GM18508 (cell line): ENCODE measurements at regions not wholly inside any gene's neighbourhood (a gene's known extent, or its start where the extent isn't known, plus 50 kb on each side); places are given as distances from the start of the nearest gene placed in this dataset.
"Not testable (repeated sequence)": the region's sequence is repeated elsewhere in the genome, so short reads cannot be mapped to it uniquely, and the experiment has no call there.

ENCODE experiments used
- ATAC-seq: cut with Tn5 transposase; IDR thresholded peaks from one replicate; pipeline ENCODE4 v1.9.1; 2021; ENCODE audit warnings: moderate number of reproducible peaks; ENCODE audit not compliant: insufficient read depth, unreplicated experiment

- no peak for ATAC-seq
These were observed 903.0 kb upstream of the DDX18 start for GRCh38 chr2:116911540-116911939.

DNA sequence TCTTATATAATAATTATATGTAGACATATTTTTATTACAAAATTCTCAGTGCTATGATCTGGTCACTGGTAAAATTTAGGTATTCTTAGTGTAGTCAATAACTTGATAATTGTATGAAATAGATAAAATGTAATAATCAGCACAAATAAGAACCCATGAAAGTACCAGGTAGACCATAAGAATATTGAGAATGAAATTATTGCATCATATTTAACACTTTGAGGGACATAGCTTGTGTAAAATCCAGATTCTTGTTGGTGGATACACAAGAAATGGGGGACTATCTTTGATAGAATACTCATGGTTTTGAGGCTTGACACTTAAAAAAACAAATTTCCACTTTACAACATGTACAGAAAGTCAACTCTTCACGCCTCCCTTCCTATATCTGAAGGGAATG, 898.8 kb upstream of the DDX18 start:
- ATAC-seq: no peak

- no peak for ATAC-seq
These were observed 897.3 kb upstream of the DDX18 start for GRCh38 chr2:116917196-116917595.

DNA sequence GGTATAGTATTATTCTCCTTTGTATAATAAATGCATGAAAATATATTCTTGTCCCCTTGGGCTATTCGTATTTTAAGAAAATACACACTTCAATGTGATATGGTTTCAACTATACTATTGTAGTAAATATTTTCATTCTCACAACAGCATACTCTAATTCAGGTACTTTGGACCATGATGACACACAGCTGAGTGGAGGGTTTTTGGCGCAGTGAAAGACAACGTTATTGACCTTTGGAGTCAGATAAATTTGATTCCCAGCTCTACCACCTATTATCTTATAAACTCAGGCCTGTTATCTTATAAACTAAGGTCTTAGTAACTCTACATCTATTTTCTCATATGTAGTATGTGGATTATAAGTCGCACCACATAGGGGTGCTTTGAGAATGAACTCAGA, 895.9 kb upstream of the DDX18 start:
- ATAC-seq: no peak

GRCh38 chr2:116922414-116922813, 892.1 kb upstream of the DDX18 start:
- ATAC-seq: no peak

DNA sequence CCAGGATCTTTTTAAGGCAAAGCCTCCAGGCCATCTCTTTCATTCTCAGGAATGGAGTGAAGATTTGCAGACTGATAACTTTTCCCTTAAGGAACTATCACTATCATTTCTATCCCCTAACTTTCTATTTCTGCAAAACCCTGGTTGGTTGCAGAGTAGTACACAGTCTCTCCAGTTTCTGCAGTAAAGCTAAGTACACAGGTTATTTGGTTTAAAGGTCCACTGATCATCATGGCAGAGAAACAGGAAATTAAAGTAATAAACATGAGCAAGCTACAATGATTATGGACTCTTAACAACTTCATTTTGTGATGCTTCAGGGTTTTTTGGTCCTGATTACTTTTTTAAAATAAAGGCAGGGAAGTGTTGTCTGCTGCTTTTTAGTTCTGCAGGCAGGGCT, 890.0 kb upstream of the DDX18 start:
- no peak for ATAC-seq

DNA sequence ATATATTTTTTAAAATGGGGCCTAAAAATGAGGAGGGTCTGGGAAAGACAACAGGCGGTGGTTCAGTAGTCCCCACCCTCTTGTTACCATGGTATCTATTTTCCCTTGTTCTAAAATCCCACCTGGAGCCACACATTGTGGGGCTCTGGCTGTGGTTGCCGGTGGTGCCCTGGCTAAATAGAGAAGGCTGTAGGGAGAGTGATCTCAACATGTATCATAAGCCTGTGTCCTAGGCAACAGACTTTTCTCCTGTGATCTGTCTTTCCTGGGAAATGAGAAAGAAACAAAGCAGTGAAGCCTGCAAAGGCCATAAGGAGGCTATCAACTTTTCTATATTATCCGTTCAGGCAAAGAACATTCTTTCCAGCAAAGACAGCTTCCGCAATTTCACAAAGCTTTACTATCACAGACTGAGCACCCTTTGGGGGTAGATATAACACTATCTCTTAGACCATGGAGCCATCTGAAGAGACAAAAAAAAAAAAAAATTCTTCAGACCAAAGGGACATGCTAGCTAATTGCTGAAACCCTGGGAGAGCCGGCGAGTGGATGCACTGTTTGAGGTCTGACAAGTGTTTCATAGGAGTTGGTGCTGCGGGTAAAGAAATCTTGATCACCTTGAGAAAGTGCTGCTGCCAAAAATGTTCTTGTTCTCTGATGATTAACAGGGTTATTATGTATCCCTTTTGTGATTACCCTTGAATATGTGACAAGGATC, 879.2 kb upstream of the DDX18 start:
- ATAC-seq: no peak

- no peak for ATAC-seq
These were observed 866.2 kb upstream of the DDX18 start for GRCh38 chr2:116948258-116948657.

DNA sequence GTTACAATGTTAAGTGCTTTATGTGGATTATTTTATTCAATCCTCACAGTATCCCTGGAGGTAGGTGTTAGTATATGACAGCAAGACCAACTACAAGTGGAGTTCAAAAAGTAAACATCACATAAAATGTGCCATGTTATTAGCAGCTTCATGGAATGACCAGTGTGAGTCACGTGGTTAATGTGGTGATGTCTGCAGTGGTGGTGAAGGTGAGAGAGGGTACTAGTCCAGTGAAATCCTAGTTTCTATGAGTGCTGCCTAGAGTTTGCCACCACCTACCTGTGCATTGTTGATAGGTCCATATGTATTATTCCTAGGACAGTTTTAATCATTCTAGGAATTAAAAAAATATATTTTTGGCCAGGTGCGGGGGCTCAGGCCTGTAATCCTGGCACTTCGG, 865.2 kb upstream of the DDX18 start:
- ATAC-seq: no peak

DNA sequence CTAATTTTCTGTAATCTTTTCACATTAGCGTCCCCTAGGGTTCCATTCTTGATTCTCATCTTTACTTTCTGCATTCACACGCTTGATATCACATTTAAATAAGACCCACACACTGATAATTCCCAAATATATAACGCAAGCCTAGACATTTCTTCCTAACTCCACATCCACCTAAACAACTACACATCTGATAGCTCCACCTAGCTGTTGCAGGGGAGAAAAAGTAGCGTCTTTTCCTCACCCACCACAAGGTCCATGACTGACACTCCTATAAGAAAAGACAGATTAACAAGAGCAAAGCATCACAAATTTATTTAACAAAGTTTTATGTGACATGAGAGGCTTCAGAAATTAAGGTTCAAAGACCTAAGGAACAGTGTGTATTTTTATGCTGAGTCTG, 862.2 kb upstream of the DDX18 start:
- ATAC-seq: no peak

DNA sequence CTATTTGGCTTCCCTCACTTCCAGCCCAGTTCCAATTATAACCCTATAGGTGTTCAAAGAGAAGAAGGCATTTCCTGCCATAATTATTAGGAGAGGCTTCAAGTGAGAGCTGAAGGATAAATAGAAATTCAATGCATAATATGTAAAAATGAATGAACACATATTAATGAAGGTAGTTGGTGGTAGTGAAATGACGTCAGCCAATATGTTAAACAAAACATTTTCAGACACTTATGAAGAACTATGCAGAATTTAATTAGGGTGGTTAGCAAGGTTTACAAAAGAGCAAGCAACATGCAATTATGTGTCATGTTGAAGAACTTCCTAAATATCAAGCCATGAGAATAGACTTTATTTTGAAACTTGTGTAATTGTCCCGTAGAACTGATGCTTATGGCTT, 858.8 kb upstream of the DDX18 start:
- no peak for ATAC-seq

GRCh38 chr2:116975608-116976007, 838.9 kb upstream of the DDX18 start:
- no peak for ATAC-seq

- ATAC-seq: no peak
These were observed 834.4 kb upstream of the DDX18 start for GRCh38 chr2:116979916-116980764.

- ATAC-seq: no peak
These were observed 827.0 kb upstream of the DDX18 start for GRCh38 chr2:116987447-116987846.

DNA sequence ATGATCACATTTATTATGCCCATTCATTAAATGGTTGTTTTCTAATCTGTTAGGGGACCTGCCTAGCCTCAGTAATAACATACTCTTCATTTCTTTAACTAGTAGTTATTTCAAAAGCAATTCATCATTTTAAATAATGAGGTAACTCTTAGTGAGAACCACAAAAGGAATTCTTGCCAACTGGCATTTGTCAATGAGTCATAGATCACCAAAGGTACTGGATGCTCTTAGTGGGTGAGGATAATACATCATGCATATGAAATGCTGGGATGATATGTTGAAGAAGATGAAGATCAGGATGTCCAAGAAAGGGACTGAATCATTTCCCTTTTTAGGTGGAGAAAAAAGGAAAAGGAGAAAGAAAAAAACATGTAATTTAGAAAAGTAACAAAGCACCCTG, 826.2 kb upstream of the DDX18 start:
- no peak for ATAC-seq

GRCh38 chr2:117019357-117019756, 795.1 kb upstream of the DDX18 start:
- no peak for ATAC-seq

GRCh38 chr2:117027646-117028045, 786.8 kb upstream of the DDX18 start:
- no peak for ATAC-seq

GRCh38 chr2:117028708-117029107, 785.8 kb upstream of the DDX18 start:
- not testable (repeated sequence) for ATAC-seq

DNA sequence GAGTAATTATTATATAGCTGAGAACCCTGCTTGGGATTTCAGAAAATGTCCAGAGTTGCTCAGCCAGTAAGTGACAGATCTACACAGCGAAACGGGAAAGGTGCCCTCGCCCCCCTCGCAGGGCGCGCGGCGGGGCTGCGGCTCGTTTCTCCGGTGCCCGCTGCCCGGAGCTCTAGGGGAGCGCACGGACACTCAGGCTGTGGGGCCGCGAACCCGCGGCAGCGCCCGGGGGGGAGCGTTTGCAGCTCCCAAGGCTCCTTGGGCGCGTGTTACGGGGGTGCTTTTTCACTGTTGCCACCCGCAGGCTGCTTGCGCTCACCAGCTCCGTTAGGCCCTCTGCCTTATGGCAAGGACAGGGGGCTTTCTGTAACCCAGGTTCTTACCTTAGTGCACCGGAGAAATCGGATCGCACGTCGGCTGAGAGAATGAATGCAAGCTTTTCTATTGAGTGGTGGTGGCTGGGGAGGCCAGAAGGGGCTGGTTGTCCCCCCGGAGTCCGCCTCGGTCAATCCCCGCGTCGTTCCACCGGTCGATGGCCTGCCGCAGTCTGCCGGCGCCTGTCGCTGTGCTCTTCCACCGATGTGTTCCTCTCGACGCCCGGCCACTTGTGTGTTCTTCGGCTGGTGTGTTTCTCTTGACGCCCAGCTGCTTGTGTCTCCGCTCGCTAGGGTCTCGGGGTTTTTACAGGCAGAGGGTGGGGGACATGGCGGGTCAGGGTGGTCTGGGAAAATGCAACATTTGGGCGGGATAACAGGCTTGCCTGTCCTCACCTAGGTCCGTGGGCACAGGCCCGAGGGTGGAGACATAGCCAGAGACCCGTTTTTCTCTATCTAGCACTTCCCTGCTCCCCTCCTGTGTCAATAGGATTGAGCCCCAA, 758.8 kb upstream of the DDX18 start:
- ATAC-seq: no peak

GRCh38 chr2:117056376-117056748, 758.1 kb upstream of the DDX18 start:
- no peak for ATAC-seq

DNA sequence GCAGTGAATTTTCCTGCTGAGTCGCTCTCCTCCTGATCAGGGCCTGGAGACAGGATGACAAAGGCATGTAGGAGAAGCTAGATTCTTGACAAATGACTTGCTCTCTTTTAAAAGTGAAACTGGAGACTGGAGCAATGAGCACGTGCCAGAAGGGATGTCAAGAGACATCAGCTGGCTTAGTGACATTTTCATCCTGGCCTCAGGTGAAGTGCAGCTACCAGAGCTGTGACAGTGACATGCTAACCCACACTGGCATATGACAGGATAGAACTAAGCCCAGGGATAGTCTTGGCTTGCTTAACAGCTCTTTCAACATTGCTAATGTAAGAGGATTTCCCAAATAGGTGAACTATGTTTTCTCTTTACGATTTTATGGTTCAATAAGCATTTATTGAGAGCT, 757.5 kb upstream of the DDX18 start:
- no peak for ATAC-seq
